ENCODE measurements at regions not wholly inside any gene's neighbourhood (a gene's known extent, or its start where the extent isn't known, plus 50 kb on each side); places are given as distances from the start of the nearest gene placed in this dataset.

- 0 out of 5 replicates have a peak, but pooled peaks cover 0 to 2% of the 10 kb centered on the region in 2 experiments for H3K9me3 Mint-ChIP-seq
- Histone ChIP-seq H3K56ac (ENCODE audit: insufficient read length, low read depth, low read length) (no peak overlapping the region), H2BK120ac (ENCODE audit: low read depth, low read length, poor library complexity, severe bottlenecking) (no peak overlapping the region), H3K9me3 (ENCODE audit: control insufficient read depth, low read depth, low read length) (no peaks in the 10 kb centered on the region), H2BK5ac (ENCODE audit: insufficient read length, low read length) (no peak overlapping the region), H3K4me2 (ENCODE audit: insufficient read depth, insufficient read length, low read length) (no peak overlapping the region), H4K20me1 (ENCODE audit: control insufficient read depth, insufficient read depth, insufficient read length) (no peaks in the 10 kb centered on the region), H3K14ac (ENCODE audit: insufficient read depth, low read length) (no peak overlapping the region), H3K4me1 (ENCODE audit: insufficient read depth, low read length) (no peaks in the 10 kb centered on the region), H2AK5ac (ENCODE audit: insufficient read length, low read length) (no peak overlapping the region), H3K79me2 (ENCODE audit: insufficient read depth, low read length) (no peaks in the 10 kb centered on the region), H4K5ac (ENCODE audit: insufficient read length, low read depth, low read length) (no peak overlapping the region), H3T11ph (ENCODE audit: low read length) (no peak overlapping the region), H2BK20ac (ENCODE audit: low read depth, low read length, poor library complexity, severe bottlenecking) (no peak overlapping the region), H3K79me1 (ENCODE audit: insufficient read depth, low read depth, low read length, poor library complexity, severe bottlenecking) (no peaks in the 10 kb centered on the region), H4K91ac (ENCODE audit: insufficient read length, low read depth, low read length) (no peak overlapping the region), H2BK15ac (ENCODE audit: low read depth, low read length) (no peak overlapping the region), H3K18ac (ENCODE audit: insufficient read length, low read depth, low read length) (no peak overlapping the region), H4K8ac (replicated peaks; ENCODE audit: insufficient read length, low read depth, low read length) (no peak overlapping the region), H3K9ac (ENCODE audit: extremely low read depth, insufficient read length, low read length) (no peak overlapping the region), H3K27ac (ENCODE audit: insufficient read length, low read depth, low read length) (no peak overlapping the region), H3K23me2 (ENCODE audit: insufficient read length, low read depth, low read length, poor library complexity, severe bottlenecking) (no peaks in the 10 kb centered on the region), H3K23ac (ENCODE audit: insufficient read length, low read depth, low read length) (no peak overlapping the region), H3K27me3 (ENCODE audit: insufficient read depth, low read length) (no peaks in the 10 kb centered on the region), H2BK12ac (ENCODE audit: insufficient read length, low read depth, low read length) (no peak overlapping the region), H3K4ac (ENCODE audit: low read depth, low read length) (no peak overlapping the region), H2AFZ (ENCODE audit: low read length) (no peak overlapping the region)
- H3K27me3 Mint-ChIP-seq (ENCODE audit: low read depth) = no peaks in the 10 kb centered on the region
- H3K4me3 Mint-ChIP-seq = no peak overlapping the region
- no peak for DNase-seq
- no peak for TF ChIP-seq CTCF (conservative IDR thresholded peaks at IDR 0.05)
- H3K36me3 Mint-ChIP-seq (ENCODE audit: insufficient read depth in 1 of 3, low read depth in 3 of 3) = no peaks in the 10 kb centered on the region
- H3K27ac Mint-ChIP-seq = no peak overlapping the region
- WGBS (ENCODE audit: extremely low coverage, insufficient read length, low lambda C conversion rate) = no CpG with 5 or more reads among the region's 1 CpG
- no peaks in the 10 kb centered on the region for H3K4me1 Mint-ChIP-seq
Measured at GRCh38 chr4:23441530-23442069, 448.2 kb downstream of the PPARGC1A start.
